Osteocyte (in vitro differentiated cells): ENCODE measurements at regions not wholly inside any gene's neighbourhood (a gene's known extent, or its start where the extent isn't known, plus 50 kb on each side); places are given as distances from the start of the nearest gene placed in this dataset.

Experiments used
- DNase-seq: peaks from one replicate; pipeline ENCODE4 v3.0.0; 2021; ENCODE audit warnings: mixed read lengths; ENCODE audit not compliant: unreplicated experiment; ENCODE audit errors: extremely low spot score
- H3K27ac Mint-ChIP-seq: one replicate; pipeline ENCODE4 v1.8.0; 2021; ENCODE audit warnings: mild to moderate bottlenecking, mixed read lengths; ENCODE audit not compliant: unreplicated experiment
- H3K27me3 Mint-ChIP-seq: one replicate; pipeline ENCODE4 v1.8.0; 2021; ENCODE audit warnings: mixed read lengths; ENCODE audit not compliant: unreplicated experiment
- H3K36me3 Mint-ChIP-seq: one replicate; pipeline ENCODE4 v1.8.0; 2021; ENCODE audit warnings: mixed read lengths; ENCODE audit not compliant: unreplicated experiment
- H3K4me1 Mint-ChIP-seq: one replicate; pipeline ENCODE4 v1.8.0; 2021; ENCODE audit warnings: mixed read lengths; ENCODE audit not compliant: unreplicated experiment
- H3K4me3 Mint-ChIP-seq: one replicate; pipeline ENCODE4 v1.8.0; 2021; ENCODE audit warnings: mild to moderate bottlenecking, moderate library complexity, mixed read lengths; ENCODE audit not compliant: unreplicated experiment
- H3K9me3 Mint-ChIP-seq: one replicate; pipeline ENCODE4 v1.8.0; 2021; ENCODE audit warnings: mixed read lengths; ENCODE audit not compliant: unreplicated experiment
- CTCF ChIP-seq: fragments of 200-600 bp; sonication (generic); IDR thresholded peaks from 2 replicates; pipeline ENCODE4 v1.5.0; 2021; ENCODE audit warnings: antibody characterized with exemption, mild to moderate bottlenecking, moderate library complexity

DNA sequence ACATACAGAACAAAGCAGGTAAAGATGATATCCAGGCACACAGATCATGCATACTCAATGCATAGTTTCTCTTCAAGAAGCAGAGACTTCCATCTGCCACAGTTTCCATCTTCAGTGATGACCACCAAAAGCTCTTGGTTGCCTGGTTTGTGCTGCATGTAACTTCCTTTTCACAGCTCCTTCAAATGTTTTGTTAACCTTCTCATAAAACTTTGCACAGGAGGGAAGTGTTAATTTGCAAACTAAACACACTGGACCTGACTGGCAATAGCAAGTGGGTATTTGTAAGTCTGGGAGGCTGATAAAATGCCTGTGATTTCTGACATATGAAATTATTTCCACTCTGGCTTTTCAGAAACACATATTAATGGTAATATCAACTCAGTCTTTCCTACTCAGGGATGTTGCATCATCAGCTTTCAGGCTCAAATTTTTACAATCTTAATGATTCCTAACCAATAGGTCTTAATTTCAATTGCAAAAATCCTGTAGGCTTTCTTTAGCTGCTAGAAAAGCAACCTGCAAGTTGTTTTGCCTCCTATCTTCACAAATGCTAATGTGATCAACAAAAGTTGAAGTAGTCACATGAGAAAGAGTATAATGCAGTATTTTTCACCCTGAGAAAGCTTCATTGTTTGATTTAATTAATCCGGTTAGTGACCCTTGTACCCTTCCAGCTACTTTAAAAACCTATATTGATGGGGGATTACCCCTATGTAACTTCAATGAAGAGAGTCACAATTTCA is 575.6 kb downstream of the DIAPH3 start:
- Mint-ChIP-seq H3K9me3 (peaks cover 2% of the 10 kb centered on the region), H3K4me1 (peaks cover 29% of the 10 kb centered on the region), H3K27me3 (peaks cover 8% of the 10 kb centered on the region), H3K4me3 (no peak overlapping the region), H3K27ac (no peak overlapping the region), H3K36me3 (no peaks in the 10 kb centered on the region)
- no peak for TF ChIP-seq CTCF
- DNase-seq = no peak

DNA sequence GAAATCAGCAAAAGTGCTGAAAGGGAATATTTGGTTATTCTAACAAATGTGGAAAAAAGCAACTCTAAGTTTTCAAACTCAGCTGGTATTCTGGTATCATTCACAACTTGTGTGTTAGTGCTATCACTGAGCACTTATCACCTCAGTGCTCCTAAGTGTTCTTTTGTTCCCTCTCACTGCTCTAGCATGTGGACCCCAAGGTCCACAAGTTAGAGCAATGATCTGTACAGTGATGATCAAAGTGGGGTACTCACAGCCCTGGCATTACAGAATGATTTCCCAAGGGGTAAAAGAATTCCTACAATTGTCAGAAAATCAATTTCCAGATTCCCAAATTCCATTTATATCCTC is 575.0 kb downstream of the DIAPH3 start:
- no peak for TF ChIP-seq CTCF
- no peak for DNase-seq
- H3K4me3 Mint-ChIP-seq = no peak overlapping the region
- peaks cover 13% of the 10 kb centered on the region for H3K27me3 Mint-ChIP-seq
- H3K4me1 Mint-ChIP-seq = peaks cover 29% of the 10 kb centered on the region
- peaks cover 7% of the 10 kb centered on the region for H3K9me3 Mint-ChIP-seq
- H3K27ac Mint-ChIP-seq = no peak overlapping the region
- no peaks in the 10 kb centered on the region for H3K36me3 Mint-ChIP-seq

DNA sequence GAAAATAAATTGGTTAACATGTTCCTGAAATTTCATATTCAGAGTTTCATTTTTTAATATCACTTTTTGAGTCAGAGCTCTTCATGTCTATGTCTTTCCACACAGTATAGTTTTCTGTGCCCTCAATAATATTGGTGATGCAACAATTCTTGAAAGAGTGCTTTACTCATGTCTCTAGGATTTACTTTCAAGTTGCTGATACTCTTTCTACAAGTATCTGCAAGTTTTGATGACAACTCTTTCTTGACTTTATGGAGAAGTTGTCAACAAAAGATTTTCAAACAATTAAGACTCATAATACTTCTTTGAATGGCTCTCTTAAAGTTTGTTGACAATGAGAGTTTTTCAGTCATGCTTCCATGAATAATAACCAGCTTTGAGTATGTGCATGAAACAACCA is 561.7 kb downstream of the DIAPH3 start:
- Mint-ChIP-seq H3K27me3 (peaks cover 20% of the 10 kb centered on the region), H3K27ac (no peak overlapping the region), H3K4me1 (no peaks in the 10 kb centered on the region), H3K9me3 (peaks cover 19% of the 10 kb centered on the region), H3K36me3 (peaks cover 4% of the 10 kb centered on the region), H3K4me3 (no peak overlapping the region)
- DNase-seq = no peak
- no peak for TF ChIP-seq CTCF

GRCh38 chr13:59603646-59604045 is 560.1 kb downstream of the DIAPH3 start:
- Mint-ChIP-seq H3K9me3 (peaks cover 18% of the 10 kb centered on the region), H3K4me3 (no peak overlapping the region), H3K36me3 (peaks cover 4% of the 10 kb centered on the region), H3K27me3 (peaks cover 21% of the 10 kb centered on the region), H3K27ac (no peak overlapping the region), H3K4me1 (no peaks in the 10 kb centered on the region)
- no peak for DNase-seq
- TF ChIP-seq CTCF = no peak

DNA sequence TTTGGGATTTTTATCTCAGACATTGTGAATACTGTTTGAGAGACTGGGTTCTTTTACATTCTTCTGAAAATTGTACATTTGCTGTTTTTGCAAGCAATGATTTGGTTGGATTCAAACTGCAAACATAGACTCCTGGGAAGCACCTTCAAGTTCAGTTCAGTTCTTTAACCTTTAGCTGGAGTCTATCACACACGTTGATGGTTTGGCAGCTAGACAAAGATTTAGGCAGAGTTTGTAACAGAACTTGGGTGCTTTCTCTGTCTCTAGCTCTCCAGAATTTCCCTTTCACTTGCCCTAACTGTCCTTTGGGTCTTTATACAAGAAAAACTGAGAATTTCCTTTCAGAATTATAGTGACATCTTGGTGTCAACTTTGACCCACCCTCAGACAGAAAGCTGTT is 556.6 kb downstream of the DIAPH3 start:
- Mint-ChIP-seq H3K4me1 (no peaks in the 10 kb centered on the region), H3K4me3 (no peak overlapping the region), H3K36me3 (peaks cover 4% of the 10 kb centered on the region), H3K9me3 (no peaks in the 10 kb centered on the region), H3K27me3 (peaks cover 14% of the 10 kb centered on the region), H3K27ac (no peak overlapping the region)
- TF ChIP-seq CTCF = no peak
- no peak for DNase-seq
